Superior temporal gyrus (tissue), 1 donor: ENCODE measurements at regions not wholly inside any gene's neighbourhood (a gene's known extent, or its start where the extent isn't known, plus 50 kb on each side); places are given as distances from the start of the nearest gene placed in this dataset.

Source experiments
- DNase-seq: peaks from one replicate; pipeline ENCODE4 v3.0.0-alpha.2; 2016; ENCODE audit errors: extremely low spot score

DNA sequence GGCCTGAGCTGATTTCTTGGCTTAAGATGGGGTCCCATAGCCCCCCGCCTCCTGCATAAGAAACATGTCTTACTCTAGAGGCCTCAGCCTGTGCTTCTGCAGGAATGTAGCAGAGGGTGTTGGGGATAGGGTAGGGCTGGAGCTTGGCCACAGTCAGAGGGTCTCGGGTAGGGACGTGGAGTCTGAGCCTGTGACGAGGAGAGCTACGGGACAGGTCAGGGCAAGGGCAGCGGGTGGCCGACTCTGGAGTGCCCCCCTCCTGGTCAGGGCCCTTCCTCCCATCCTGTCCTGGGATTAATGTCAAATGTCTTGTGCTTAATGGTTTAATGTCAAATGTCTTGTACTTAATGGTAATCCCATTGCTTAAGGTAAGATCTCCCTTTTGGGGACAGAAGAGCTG is 130.4 kb downstream of the GLI2 start:
- DNase-seq: no peak

DNA sequence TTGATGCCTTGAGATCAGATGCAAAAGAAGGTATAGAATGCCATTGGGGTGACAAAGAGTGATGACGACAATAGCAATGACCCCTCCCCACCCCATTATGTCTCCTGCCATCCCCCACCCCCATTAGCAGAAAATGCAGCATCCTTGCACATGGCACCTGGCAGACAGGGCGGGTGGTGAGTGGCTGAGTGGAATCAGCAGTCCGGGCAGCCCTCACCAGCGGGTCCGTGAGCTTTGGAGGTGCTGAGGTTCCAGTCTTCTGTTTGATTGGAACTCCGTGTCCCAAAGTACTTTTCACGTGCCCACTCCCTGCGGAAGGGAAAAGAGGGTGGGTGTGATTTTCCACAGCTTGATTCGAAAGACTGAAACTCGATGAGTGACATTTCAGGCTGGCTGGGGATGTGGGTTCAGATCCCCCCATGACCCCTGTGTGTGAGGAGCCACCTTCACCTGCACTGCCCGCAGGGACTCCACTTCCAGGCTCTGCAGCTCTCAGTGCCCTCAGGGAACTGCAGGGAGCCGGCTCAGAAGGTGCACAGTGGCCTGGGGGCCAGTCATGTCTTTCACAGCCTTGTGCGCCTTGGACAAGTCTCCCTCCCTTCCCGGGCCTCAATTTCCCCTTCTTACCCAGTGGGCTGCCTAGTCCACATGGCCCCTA is 130.9 kb downstream of the GLI2 start:
- no peak for DNase-seq

DNA sequence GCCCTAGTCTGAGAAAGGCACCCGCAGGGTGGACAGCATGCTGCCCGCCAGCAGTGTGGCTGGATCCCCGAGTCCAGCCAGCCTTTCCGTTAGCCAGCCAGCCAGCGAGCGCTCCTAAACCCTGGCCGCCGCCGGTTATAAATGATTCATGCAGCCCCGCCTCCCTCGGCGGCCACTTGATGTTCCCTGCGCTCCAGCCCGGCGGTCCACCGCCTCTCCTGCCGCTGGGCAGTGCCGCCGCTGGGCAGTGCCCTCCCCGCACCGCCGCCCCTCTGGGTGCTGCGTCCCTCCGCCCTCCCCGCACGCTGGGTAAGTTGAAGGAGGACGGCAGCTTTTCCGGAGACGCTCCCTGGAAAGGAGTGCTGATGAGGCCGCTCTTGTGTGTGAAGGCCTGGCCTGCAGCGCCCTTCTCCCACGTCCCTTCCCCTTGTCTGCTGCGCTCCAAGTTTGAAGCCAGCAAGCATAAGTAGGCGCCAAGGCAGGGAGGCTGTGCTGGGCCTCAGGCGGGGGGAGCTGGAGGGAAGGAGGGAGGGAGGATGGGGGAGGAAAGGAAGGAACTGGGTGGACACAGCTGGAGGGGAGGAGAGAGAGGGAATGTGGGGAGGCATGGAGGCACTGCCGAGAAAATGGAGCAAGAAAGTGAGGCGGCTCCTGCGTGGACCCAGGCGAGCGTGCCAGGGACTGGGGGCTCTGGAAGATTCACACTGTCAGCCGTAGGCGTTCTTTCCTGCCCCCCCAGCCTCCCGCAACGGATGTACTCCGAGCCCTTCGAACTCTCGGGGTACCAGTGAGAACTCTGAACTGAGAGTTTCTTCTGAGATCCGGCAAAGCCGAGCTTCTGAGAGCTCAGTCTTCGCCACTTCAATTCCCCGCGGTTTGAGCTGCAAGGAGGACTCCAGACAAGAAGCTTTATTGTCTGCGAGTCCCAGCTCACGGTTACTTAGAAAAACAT is 131.9 kb downstream of the GLI2 start:
- DNase-seq: peak; percentile 34

DNA sequence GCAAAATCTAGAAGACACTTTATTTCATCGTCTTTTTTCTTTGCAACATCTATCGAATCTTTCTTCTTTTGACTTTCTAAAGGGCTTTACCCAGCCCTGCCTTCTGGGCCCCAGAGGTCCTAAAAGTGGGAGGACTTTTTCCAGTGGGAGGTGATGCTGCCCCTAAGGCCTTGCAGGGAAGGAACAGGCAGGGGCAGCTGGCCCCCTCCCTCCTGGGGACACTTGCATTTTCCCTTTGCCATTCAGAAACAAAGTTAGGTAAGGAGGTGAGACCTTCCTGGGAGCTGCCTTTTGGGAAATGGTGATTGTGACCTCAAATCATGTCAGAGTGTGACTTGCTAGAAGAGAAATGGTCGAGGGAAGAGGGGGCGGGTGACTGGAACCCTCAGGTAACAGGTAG is 132.7 kb downstream of the GLI2 start:
- no peak for DNase-seq

DNA sequence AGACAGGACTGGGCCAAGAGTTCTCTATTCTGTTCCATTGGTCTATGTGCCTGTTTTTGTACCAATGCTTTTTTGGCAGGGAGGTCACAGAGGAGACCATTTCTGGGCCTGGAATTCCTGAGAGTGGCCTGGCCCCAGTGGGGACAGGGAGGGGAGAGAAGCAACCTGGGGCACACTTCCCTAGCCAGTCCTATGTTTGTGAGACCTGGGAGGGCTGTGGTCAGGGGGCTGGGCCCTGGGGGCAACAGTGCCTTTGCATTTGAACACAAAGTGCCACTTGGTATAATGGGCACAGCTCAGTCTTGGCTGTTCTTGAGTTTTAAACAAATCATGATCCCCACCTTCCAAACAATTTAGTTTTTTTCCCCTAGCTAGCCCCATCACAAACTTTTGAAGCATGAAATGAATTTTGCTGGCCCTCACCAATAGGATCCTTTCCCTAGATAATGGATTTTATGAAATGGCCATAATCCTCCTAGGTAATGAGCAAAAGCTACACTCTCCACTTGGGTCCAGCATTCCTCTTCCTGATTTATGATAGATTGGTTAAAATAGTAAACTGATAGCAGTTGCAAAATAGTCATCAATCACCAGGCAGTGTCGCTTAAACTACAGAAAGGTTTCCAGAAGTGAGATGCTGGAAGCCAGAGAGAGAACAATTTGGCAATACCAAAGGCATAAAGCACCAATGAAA is 133.5 kb downstream of the GLI2 start:
- no peak for DNase-seq

DNA sequence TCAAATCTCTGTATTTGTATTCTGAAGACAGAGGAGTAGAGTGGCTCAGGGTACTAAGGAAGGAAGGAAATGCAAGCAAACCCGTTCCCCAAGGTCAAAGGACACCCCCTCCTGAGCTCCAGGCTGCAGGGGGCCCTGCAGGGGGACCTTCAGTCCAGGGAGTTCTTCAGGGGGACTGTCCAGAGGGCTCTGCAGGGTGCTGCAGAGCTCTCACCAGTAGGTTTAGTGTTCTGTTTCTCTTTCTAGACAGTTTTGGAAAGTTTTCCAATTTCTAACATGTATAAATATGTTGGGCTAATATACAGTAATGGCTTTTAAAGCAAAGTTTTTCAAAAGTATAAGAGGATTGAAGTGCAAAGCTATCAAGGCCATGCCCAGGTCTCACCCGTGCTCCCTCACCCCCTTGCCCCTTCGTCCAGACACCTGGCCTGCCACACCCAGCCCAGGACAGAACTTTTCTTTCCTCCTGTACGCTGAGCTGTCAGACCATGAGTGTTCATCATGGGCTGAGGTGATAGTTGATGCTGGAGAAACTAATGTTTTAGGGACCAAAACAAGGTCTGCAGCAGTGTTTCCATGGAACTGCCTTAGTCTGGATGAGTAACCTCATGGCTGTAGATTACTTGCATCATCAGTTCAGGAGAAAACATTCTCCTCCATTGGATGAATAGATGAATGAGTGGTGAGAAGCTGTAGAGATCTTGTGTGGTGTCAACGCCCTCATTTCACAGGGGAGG is 134.2 kb downstream of the GLI2 start:
- no peak for DNase-seq

DNA sequence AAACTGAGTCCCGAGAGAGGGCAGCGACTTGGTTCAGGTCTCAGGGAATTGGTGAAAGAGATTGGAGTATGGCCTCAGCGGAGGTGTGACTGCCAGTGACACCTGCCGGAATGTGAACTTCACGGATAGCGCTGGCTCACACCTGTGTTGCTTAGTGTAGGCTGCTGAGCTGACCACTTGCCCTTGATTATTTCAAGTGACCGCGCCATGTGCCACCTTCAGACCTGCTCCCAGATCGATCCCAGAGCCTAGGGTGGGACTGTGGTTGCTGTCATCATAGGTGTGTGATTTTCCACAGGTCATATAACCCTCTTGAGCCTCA is 134.8 kb downstream of the GLI2 start:
- DNase-seq: no peak

DNA sequence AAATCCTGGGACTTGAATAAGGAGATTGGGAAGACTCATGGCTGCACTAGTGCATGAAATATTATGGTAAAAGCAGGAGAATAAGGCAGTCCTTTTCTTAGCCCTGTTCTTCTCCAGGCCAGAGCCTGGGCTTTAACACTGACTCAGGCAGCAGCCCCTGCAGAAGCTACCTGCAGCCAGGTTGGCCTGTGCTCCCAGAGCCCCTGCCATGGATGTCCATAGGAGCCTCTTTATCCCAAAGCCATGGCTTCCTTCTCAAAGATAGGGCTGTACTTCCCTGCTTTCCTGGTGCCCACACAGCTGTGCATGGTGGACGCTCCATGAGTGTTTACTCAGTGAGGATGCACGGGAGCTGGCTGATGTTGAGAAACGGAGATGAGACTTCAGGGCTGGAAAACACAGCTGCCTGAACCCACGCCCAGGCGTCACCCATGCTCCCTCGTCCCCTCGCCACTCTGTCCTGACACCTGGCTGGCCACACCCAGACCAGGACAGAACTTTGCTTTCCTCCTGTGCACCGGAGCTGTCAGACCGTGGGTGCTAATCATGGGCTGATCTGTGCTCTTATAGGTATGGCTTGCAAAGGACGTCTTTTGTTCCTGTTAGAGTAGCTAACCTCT is 135.5 kb downstream of the GLI2 start:
- no peak for DNase-seq

DNA sequence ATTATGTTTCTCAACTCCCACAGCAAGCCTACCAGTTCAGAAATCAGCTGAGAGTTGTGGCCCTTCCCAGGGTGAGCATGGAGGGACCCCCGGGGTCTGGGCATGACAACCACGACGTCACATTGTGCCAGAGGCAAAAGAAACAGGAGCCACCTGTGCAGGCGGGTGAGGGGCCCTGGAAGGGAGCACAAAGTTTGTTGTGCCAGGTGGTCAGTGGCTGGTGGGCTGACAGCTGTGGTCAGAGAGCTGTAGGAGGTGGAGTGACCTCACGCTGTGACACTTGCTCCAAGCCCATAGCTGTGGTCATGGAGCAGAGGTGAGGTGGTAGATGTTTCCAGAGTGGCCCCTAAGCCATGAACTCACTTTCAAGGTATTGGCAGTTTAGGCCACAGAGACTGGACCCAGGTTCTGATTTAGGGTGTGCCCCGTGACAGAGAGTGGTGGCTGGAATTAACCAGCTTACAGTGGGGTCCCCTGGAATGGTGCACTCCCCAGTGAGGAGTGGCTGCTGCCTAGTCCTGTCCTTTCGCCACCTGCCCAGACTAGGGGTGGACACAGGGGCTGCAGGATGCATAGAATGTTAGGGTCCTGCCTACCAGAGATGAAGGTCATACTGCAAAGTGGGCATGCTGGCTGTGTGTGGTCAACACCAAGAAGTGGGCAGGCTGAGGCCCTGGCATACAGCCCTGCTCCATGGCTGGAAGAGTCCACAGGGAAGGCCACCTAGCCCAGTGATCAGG is 136.4 kb downstream of the GLI2 start:
- DNase-seq: no peak

DNA sequence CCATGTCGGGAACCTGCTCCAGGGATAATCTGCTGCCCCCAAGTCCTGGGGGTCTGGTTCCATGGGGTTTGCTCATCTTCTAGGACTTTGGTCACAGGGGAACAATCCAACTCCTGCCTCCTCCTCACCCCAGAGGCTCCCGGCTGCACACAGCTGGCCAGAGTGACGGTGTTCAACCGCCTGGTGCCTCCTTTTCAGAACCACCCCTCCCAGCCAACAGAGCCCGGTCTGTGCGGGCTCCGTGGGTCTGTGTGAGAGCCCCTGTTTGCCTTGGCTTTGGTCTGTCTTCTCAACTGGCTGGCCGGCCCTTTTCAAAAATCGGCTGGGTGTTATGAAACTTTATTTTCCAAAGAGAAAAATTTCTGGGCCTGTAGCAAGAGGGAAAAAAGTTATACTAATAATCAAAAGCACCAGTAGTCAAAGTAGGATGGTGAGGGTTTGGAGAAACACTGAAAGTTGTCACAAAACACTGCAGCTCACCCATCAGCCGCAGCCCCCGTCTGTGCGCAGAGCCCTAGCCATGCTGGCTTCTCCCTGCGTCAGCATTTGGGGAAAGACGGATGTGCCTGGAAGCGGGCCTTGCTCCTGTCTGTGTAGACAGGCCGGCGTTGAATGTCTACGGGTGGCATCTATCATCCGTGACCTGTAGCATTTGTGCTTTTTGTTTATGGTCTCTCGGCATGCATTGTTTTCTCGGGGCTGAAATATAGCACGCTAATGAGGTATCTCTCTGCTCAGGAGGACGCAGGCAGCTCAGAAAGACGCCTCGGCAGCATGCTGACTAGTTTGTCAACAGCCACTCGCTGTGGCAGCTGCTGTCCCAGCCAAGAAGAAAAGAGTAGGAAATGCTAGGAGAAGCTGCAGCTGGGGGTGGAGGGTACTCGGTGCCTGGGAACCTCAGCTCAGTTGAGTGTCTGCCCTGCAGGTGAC is 138.6 kb downstream of the GLI2 start:
- no peak for DNase-seq

DNA sequence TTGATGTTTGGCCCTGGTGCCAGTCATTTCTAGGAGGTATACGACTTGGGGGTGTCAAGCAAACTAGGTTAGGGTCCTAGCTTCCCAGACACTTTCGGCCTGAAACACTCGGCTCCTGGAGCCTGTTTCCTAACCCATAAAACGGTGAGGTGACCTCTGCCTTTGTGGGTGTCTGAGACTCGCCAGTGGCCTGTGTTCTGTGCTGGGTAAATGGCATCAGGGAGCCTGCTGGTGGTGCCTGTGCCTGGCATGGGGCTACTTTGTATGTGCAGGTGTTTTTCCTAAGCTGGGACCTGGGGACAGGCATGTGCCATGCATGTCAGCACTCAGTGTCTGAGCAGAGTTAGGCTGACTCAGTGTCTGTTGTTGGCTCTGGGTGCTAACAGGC is 139.2 kb downstream of the GLI2 start:
- DNase-seq: no peak

DNA sequence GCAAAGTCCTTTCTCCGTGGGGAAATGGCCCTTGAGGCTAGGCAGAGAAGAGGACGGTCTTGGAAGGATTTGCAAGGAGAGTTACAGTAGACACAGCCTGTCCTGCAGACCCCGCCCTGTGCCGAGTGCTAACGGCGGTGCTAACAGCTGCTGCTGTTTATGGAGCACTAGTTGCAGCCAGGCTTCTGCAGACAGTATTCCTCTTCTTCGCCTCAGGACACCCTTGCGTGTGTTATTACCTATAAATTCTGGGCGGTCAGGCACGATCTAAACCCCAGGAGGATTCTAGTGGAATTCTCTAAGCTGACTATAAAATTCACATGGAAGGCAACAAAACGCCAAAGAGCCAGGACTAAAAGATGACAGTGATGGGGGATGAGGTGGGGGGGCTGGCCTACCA is 139.8 kb downstream of the GLI2 start:
- no peak for DNase-seq

DNA sequence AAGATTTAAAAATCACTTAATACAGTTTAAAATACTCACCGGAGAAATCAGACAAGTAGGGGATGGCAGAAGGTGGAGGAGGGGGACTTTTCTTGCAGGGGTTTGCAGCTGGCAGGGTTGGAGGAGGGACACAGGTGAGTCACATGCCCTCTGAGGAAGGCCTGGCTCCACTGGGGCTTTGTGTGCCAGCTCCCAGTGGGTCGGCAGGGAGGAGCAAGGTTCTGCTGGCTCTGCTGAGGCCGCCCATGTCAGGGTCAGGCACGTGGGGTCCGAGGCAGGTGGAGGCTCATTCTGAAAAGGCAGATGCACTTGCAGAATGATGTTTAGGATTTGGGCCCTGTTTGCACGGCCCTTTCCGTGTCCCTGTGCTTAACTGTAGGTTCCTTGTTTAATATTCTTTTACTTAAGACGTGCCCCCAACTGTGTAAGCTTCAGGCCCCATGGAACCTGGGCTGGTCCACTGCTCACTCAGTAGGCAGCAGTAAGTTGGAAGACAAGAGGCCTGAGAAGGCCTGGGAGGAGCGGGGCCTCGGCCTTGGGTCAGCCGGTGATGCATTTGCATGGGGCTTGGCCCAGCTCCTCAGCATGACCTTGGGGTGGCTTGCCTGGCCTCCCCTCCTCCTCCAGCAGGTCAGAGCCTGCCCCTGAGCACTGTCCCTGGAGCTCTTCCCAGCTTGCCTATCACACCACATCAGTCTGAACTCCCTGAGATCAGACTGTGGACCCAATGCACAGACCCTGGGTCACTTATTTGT is 141.0 kb downstream of the GLI2 start:
- no peak for DNase-seq

DNA sequence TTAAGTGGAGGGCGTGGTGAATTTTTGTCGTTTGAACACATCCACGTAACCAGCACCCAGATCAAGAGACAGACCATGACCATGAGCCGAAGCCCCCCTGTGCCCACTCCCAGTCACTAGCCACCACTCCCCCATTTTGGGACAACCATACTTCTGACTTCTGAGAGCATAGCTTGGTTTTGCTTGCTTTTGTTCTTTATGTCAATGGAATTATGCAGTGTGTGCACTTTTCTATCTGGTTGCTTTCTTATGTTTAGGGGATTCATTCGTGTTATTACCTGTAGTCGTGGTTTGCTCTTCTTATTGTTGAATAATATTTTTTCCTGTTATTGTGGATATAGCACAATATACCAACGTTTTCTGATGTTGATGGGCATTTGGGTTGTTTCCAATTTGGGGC is 141.7 kb downstream of the GLI2 start:
- DNase-seq: no peak

DNA sequence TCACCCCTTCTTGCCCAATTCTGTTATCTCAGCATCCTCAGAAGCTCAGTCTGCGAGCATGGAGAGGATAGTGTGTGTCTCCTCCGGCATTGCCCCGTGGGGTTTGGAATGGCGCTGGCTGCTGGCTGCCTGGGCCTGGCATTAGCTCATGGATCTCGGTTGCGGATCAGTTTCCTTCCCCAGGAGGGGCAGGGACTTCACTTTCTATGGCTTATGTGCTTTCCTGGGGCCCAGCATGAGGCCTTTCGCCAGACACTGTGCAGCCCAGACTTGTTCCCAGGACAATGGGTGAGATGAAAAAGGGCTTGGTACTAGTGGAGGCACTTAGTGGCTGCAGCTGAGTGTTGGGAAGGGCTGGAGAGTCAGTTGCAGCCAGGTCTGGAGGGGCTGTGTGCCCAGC is 143.3 kb downstream of the GLI2 start:
- DNase-seq: no peak

DNA sequence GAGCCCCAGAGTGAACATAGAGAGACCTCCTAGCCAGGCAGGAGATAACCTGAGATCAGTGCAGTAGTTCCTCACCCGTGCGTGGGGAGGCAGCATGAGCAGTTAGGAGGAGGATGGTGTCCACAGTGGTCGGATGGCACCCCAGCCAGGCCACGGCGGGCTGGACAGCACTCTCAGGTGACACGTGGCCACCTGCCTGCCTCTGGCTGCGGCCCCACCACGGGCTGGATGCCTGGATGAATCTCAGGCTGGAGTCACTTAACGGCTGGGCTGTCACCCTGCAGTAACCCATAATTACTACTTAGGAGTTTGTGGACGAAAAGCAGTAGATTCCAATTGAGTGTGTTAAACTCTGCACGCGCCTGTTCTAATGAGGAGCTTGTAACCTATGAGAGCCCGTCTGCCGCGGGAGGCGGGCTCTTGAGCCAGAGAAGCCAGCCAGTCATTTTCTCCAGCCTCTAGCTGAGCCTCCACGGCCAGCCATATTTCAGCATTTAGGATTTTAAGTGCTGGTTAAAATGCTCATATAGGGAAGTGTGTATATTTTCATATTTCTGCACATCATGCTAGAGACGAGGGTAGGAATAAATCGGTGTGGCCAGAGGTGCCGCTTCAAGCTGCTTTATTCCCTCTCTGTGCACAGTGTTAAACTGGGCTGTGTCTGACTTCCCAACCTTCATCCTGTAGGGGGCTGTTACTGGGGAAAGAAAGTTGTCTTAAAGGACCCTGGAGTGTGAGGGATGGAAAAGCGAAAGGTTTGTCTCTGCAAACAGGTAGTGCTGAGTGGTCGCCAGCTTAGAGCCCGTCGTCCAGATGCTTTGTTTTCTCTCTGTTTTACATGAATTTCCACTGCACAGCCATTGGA is 144.0 kb downstream of the GLI2 start:
- DNase-seq: no peak

DNA sequence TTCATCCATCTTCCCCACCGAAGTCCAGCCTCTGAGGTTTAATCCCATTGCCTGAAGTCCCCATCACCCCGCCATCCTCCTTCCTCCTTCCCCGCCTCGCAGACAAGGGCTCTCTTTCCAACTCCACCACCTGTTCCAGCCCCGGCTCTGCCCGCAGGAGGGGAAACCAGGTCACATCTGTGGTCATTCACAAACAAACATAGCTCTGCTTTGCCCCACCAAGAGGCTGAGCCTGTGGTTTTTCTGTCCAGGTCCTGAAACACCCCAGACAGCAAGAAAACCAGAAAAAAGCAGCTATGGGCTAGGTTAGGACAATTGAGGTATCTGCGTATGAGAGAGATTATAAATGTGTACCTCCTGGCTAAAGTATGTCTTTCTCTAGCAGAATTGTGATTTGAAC is 144.7 kb downstream of the GLI2 start:
- no peak for DNase-seq
